Prostate gland (tissue), 2 donors: ENCODE measurements at regions not wholly inside any gene's neighbourhood (a gene's known extent, or its start where the extent isn't known, plus 50 kb on each side); places are given as distances from the start of the nearest gene placed in this dataset.

Experiments
- POLR2A ChIP-seq: fragments of 450-650 bp; IDR thresholded peaks from one replicate; pipeline ENCODE4 v1.6.1; 2016; ENCODE audit warnings: antibody characterized with exemption, mild to moderate bottlenecking
- POLR2AphosphoS5 ChIP-seq: sonication (generic); formaldehyde crosslinking; IDR thresholded peaks from one replicate; pipeline ENCODE4 v1.6.1; 2017; ENCODE audit warnings: antibody characterized with exemption
- TF ChIP-seq, protein P1 (sequence below), 4 experiments: fragments of 200-600 bp in 2 of 4; fragments of 450-650 bp in 2 of 4; sonication (generic) in 2 of 4; IDR thresholded peaks; 1 replicate in 3 of 4; 2 replicates in 1 of 4; pipeline ENCODE4 v1.5.1; 2016 to 2019; ENCODE audit warnings: antibody characterized with exemption in 4 of 4, mild to moderate bottlenecking in 2 of 4, moderate library complexity in 2 of 4

DNA sequence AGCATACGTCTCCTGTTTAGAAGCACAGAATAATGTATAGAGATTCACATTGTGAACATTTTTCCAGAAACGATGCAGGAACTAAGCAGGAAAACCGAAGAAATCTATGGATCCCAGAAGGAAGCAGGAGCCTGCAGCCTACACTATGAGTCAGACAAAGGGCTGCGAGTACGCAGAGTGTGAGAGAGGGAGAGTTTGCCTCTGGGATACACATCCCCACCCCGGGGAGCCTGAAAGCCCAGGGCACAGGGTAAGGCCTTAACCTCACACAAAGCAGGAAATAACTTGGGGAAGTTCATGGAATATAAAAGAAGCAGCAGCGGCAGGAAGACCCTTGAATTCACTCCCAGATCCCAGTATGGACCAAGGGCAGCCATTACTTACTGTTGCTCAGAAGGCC lies 842.1 kb upstream of the MANEA start:
- TF ChIP-seq, protein P1, sequence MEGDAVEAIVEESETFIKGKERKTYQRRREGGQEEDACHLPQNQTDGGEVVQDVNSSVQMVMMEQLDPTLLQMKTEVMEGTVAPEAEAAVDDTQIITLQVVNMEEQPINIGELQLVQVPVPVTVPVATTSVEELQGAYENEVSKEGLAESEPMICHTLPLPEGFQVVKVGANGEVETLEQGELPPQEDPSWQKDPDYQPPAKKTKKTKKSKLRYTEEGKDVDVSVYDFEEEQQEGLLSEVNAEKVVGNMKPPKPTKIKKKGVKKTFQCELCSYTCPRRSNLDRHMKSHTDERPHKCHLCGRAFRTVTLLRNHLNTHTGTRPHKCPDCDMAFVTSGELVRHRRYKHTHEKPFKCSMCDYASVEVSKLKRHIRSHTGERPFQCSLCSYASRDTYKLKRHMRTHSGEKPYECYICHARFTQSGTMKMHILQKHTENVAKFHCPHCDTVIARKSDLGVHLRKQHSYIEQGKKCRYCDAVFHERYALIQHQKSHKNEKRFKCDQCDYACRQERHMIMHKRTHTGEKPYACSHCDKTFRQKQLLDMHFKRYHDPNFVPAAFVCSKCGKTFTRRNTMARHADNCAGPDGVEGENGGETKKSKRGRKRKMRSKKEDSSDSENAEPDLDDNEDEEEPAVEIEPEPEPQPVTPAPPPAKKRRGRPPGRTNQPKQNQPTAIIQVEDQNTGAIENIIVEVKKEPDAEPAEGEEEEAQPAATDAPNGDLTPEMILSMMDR (IDR thresholded peaks at IDR 0.05), result no peak
- TF ChIP-seq POLR2A (no peak), POLR2AphosphoS5 (no peak)
